SU-DHL-6 (cell line): ENCODE measurements at regions not wholly inside any gene's neighbourhood (a gene's known extent, or its start where the extent isn't known, plus 50 kb on each side); places are given as distances from the start of the nearest gene placed in this dataset.

Experiments
- H2AFZ ChIP-seq: fragments of 200-600 bp; sonication (generic); 2 replicates; pipeline ENCODE4 v1.6.1; 2014; ENCODE audit warnings: low read depth, mild to moderate bottlenecking, moderate library complexity, mixed read lengths, antibody characterized with exemption, low read length; ENCODE audit not compliant: severe bottlenecking
- H3F3A ChIP-seq: fragments of 200-600 bp; shearing (Covaris generic); 2 replicates; pipeline ENCODE4 v1.6.0; 2016; ENCODE audit warnings: antibody characterized with exemption, mild to moderate bottlenecking; ENCODE audit not compliant: insufficient read depth
- H3K27ac ChIP-seq: fragments of 200-600 bp; sonication (generic); 2 replicates; pipeline ENCODE4 v1.5.1; 2016; ENCODE audit warnings: low read depth, mild to moderate bottlenecking, low read length, moderate library complexity, mixed read lengths
- H3K27me3 ChIP-seq: fragments of 200-600 bp; sonication (generic), shearing (Covaris generic); 2 replicates; pipeline ENCODE4 v1.6.0; 2014; ENCODE audit warnings: mild to moderate bottlenecking, low read length
- H3K36me3 ChIP-seq: fragments of 200-600 bp; sonication (generic); 2 replicates; pipeline ENCODE4 v1.6.1; 2014; ENCODE audit warnings: mild to moderate bottlenecking, low read length, mixed read lengths
- H3K4me2 ChIP-seq: fragments of 300-600, 200-600 bp; shearing (Covaris generic), sonication (generic); 2 replicates; pipeline ENCODE4 v1.6.0; 2014; ENCODE audit warnings: low read length, low read depth, mild to moderate bottlenecking; ENCODE audit not compliant: poor library complexity, severe bottlenecking
- H3K4me3 ChIP-seq: fragments of 200-600 bp; sonication (generic); 2 replicates; pipeline ENCODE4 v1.5.1; 2014; ENCODE audit warnings: antibody characterized with exemption, low read length, mild to moderate bottlenecking, mixed read lengths; ENCODE audit not compliant: insufficient read depth, poor library complexity, severe bottlenecking
- H3K79me2 ChIP-seq: fragments of 200-600 bp; sonication (generic); 2 replicates; pipeline ENCODE4 v1.6.1; 2014; ENCODE audit warnings: mild to moderate bottlenecking, low read length, moderate library complexity; ENCODE audit not compliant: insufficient read depth
- H3K9ac ChIP-seq: fragments of 200-600 bp; sonication (generic); 2 replicates; pipeline ENCODE4 v1.7.0; 2014; ENCODE audit warnings: mild to moderate bottlenecking, low read length
- H3K9me2 ChIP-seq: fragments of 200-600 bp; sonication (generic); replicated peaks from 2 replicates; pipeline ENCODE4 v1.6.1; 2014; ENCODE audit warnings: low read length; ENCODE audit not compliant: insufficient read depth
- H3K9me3 ChIP-seq: fragments of 200-600 bp; sonication (generic); 2 replicates; pipeline ENCODE4 v1.6.1; 2014; ENCODE audit warnings: low read length, mixed read lengths; ENCODE audit not compliant: insufficient read depth
- H4K20me1 ChIP-seq: fragments of 200-600 bp; sonication (generic); 2 replicates; pipeline ENCODE4 v1.6.1; 2014; ENCODE audit warnings: low read depth, mild to moderate bottlenecking, antibody characterized with exemption, low read length, moderate library complexity, mixed read lengths
- CTCF ChIP-seq: fragments of 200-600 bp; sonication (generic); IDR thresholded peaks from one replicate; pipeline ENCODE4 v1.5.1; 2017; ENCODE audit warnings: antibody characterized with exemption, mild to moderate bottlenecking, low read length, moderate library complexity; ENCODE audit not compliant: insufficient read depth, poor library complexity, severe bottlenecking
- EZH2phosphoT487 ChIP-seq: fragments of 200-600 bp; sonication (generic), shearing (Covaris generic); conservative IDR thresholded peaks from 2 replicates; pipeline ENCODE4 v1.6.1; 2018; ENCODE audit warnings: mild to moderate bottlenecking, antibody characterized with exemption, low read length, moderate library complexity, mixed read lengths

GRCh38 chr2:215760091-215760490 lies 253.3 kb downstream of the MREG start:
- H2AFZ ChIP-seq, result no peak overlapping the region
- no peaks in the 10 kb centered on the region for H3K36me3 ChIP-seq
- H3K79me2 ChIP-seq, result no peaks in the 10 kb centered on the region
- H3K9me3 ChIP-seq, result no peaks in the 10 kb centered on the region
- no peaks in the 10 kb centered on the region for H3F3A ChIP-seq
- H3K4me2 ChIP-seq, result no peak overlapping the region
- no peaks in the 10 kb centered on the region for H3K9me2 ChIP-seq
- H3K27me3 ChIP-seq, result no peaks in the 10 kb centered on the region
- H3K9ac ChIP-seq, result no peak overlapping the region
- H4K20me1 ChIP-seq, result no peaks in the 10 kb centered on the region
- H3K4me3 ChIP-seq, result no peak overlapping the region
- TF ChIP-seq EZH2phosphoT487 (no peak), CTCF (no peak)
- no peak overlapping the region for H3K27ac ChIP-seq

GRCh38 chr2:215758691-215759090 lies 254.7 kb downstream of the MREG start:
- TF ChIP-seq EZH2phosphoT487 (no peak), CTCF (no peak)
- no peak overlapping the region for H3K4me3 ChIP-seq
- no peaks in the 10 kb centered on the region for H4K20me1 ChIP-seq
- H2AFZ ChIP-seq, result no peak overlapping the region
- no peaks in the 10 kb centered on the region for H3K79me2 ChIP-seq
- no peaks in the 10 kb centered on the region for H3K9me2 ChIP-seq
- H3K9me3 ChIP-seq, result no peaks in the 10 kb centered on the region
- H3K27me3 ChIP-seq, result no peaks in the 10 kb centered on the region
- no peaks in the 10 kb centered on the region for H3K36me3 ChIP-seq
- H3K27ac ChIP-seq, result no peak overlapping the region
- H3F3A ChIP-seq, result no peaks in the 10 kb centered on the region
- no peak overlapping the region for H3K4me2 ChIP-seq
- no peak overlapping the region for H3K9ac ChIP-seq

- Histone ChIP-seq H3K27ac (no peak overlapping the region), H2AFZ (no peak overlapping the region), H3K9me3 (no peaks in the 10 kb centered on the region), H3K79me2 (no peaks in the 10 kb centered on the region), H3K9me2 (no peaks in the 10 kb centered on the region), H3K4me2 (no peak overlapping the region), H3K27me3 (no peaks in the 10 kb centered on the region), H3F3A (no peaks in the 10 kb centered on the region), H4K20me1 (no peaks in the 10 kb centered on the region), H3K36me3 (no peaks in the 10 kb centered on the region), H3K4me3 (no peak overlapping the region), H3K9ac (no peak overlapping the region)
- no peak for TF ChIP-seq CTCF
- no peak for TF ChIP-seq EZH2phosphoT487
Observed at GRCh38 chr2:215756346-215756730, 257.0 kb downstream of the MREG start.
